ENCODE measurements at regions not wholly inside any gene's neighbourhood (a gene's known extent, or its start where the extent isn't known, plus 50 kb on each side); places are given as distances from the start of the nearest gene placed in this dataset.

GRCh38 chr2:45301307-45302277, 292.3 kb upstream of the SIX2 start:
- TF ChIP-seq CTCF (IDR thresholded peaks at IDR 0.05) (no peak), POLR2A (IDR thresholded peaks at IDR 0.05) (no peak)
